Tibial nerve (tissue), 4 donors: ENCODE measurements at regions not wholly inside any gene's neighbourhood (a gene's known extent, or its start where the extent isn't known, plus 50 kb on each side); places are given as distances from the start of the nearest gene placed in this dataset.

ENCODE experiments used
- DNase-seq, 2 donors: peaks; one replicate each; pipeline ENCODE4 v3.0.0-alpha.2; 2019; ENCODE audit warnings: low spot score in 2 of 2
- H3K27ac ChIP-seq, 4 donors: fragments of 200-600 bp; sonication (generic) in 3 of 4; one replicate each; pipeline ENCODE4 v1.5.1; 2017 to 2019; ENCODE audit warnings: mild to moderate bottlenecking in 1 of 4
- H3K27me3 ChIP-seq, 2 donors: fragments of 200-600 bp; sonication (generic) in 1 of 2; one replicate each; pipeline versions ENCODE4 v1.5.1 to v1.6.0; 2017 to 2019
- H3K36me3 ChIP-seq, 3 donors: fragments of 200-600 bp; sonication (generic); one replicate each; pipeline ENCODE4 v1.5.1; 2018 to 2019
- H3K4me1 ChIP-seq, 4 donors: fragments of 200-600 bp; sonication (generic) in 3 of 4; one replicate each; pipeline ENCODE4 v1.5.1; 2017 to 2019
- H3K4me3 ChIP-seq, 4 donors: fragments of 200-600 bp; sonication (generic) in 3 of 4; one replicate each; pipeline ENCODE4 v1.5.1; 2017 to 2019; ENCODE audit warnings: mild to moderate bottlenecking in 1 of 4, moderate library complexity in 1 of 4
- H3K9me3 ChIP-seq, 4 donors: fragments of 200-600 bp; sonication (generic) in 3 of 4; one replicate each; pipeline ENCODE4 v1.5.1; 2017 to 2019
- CTCF ChIP-seq, 5 experiments: fragments of 200-600 bp in 3 of 5; fragments of 450-650 bp in 2 of 5; sonication (generic) in 3 of 5; IDR thresholded peaks; one replicate each; pipeline ENCODE4 v1.5.1; 2016 to 2019; ENCODE audit warnings: antibody characterized with exemption in 5 of 5, mild to moderate bottlenecking in 3 of 5, moderate library complexity in 2 of 5
- EP300 ChIP-seq, 2 donors: sonication (generic); formaldehyde crosslinking; IDR thresholded peaks; one replicate each; pipeline ENCODE4 v1.6.1; 2017; ENCODE audit warnings: antibody characterized with exemption in 2 of 2, mild to moderate bottlenecking in 1 of 2
- POLR2A ChIP-seq, 2 donors: fragments of 450-650 bp; IDR thresholded peaks; one replicate each; pipeline ENCODE4 v1.6.1; 2017; ENCODE audit warnings: antibody characterized with exemption in 2 of 2, mild to moderate bottlenecking in 2 of 2, moderate library complexity in 2 of 2
- whole genome bisulfite sequencing, 2 donors: methylation state at CpG; one replicate each; pipeline ENCODE4 v1.1.5; 2018; 5-methylcytosine and 5-hydroxymethylcytosine counted together

DNA sequence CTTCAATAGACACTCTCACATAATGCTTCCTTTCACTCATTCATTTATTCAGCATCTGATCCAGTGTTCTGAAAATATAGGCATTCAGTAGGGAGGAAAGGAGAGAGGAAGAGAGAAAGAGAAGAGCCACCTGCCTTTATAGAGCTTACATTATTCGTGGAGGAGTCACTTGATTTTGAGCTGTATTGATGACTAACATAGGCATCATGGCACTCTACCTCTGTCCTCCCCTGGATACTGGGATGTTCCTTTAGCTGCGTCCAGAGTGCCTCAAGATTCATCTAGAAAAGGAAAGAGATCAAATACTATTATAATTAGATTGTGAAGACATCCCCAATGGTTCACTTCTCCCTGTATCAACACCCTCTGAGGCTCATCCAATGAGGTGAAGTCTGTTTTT lies 345.1 kb downstream of the SPATA31D1 start:
- WGBS, 2 donors = 91 to 94% methylated on average over 2 of the region's 2 CpGs
- no peaks in the 10 kb centered on the region for H3K27me3 ChIP-seq
- H3K9me3 ChIP-seq = no peaks in the 10 kb centered on the region
- no peak for DNase-seq
- no peak overlapping the region for H3K27ac ChIP-seq
- TF ChIP-seq CTCF (IDR thresholded peaks at IDR 0.05) (no peak), POLR2A (IDR thresholded peaks at IDR 0.05) (no peak), EP300 (IDR thresholded peaks at IDR 0.05) (no peak)
- no peak overlapping the region for H3K4me3 ChIP-seq
- H3K4me1 ChIP-seq = no peaks in the 10 kb centered on the region
- H3K36me3 ChIP-seq = no peaks in the 10 kb centered on the region

DNA sequence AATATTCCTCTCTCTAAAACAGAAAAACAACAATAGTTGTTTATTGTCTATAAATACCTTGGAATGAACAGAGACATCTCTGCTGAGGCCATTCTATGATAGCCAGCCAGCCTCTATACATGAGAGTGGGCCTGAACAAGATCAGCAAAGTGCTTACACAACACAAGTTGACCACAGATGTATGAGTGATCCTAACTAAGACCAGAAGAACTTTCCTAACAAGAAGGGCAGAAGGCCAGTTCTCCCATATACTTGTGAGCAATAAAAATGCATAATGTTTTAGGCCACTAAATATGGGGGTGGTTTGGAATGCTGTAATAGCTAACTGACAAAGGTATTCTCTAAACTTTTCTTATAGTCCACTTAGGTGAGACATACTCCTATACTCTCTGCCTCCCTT lies 345.7 kb downstream of the SPATA31D1 start:
- Histone ChIP-seq H3K9me3 (no peaks in the 10 kb centered on the region), H3K4me3 (no peak overlapping the region), H3K36me3 (no peaks in the 10 kb centered on the region), H3K4me1 (no peaks in the 10 kb centered on the region), H3K27ac (no peak overlapping the region), H3K27me3 (no peaks in the 10 kb centered on the region)
- no peak for DNase-seq
- TF ChIP-seq POLR2A (IDR thresholded peaks at IDR 0.05) = no peak
- no peak for TF ChIP-seq CTCF (IDR thresholded peaks at IDR 0.05)
- TF ChIP-seq EP300 (IDR thresholded peaks at IDR 0.05) = no peak

- Histone ChIP-seq H3K4me1 (no peaks in the 10 kb centered on the region), H3K9me3 (no peaks in the 10 kb centered on the region), H3K36me3 (no peaks in the 10 kb centered on the region), H3K27me3 (no peaks in the 10 kb centered on the region), H3K27ac (no peak overlapping the region), H3K4me3 (no peak overlapping the region)
- no peak for DNase-seq
- TF ChIP-seq POLR2A (IDR thresholded peaks at IDR 0.05) = no peak
- TF ChIP-seq EP300 (IDR thresholded peaks at IDR 0.05) = no peak
- no peak for TF ChIP-seq CTCF (IDR thresholded peaks at IDR 0.05)
These were observed 348.8 kb downstream of the SPATA31D1 start for GRCh38 chr9:82337351-82337750.

DNA sequence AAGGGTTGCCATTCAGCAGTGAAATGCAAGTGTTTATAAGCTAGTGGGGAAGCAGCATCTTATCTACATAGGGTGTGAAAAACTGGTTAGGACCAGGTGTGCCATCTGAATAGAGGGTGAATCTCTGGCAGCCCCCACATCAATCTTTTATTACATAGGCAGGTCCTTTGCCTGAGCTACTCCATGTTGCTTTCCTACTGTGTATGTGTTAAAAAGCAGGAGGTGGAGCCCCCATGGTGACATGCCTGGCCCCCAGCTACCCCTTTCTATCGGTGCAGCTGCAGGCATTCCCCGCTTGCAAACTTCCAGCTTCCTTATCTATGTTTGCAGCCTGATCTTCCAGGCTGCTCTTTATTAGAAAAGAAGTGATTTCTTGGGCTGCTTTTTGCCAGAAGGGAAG lies 353.5 kb downstream of the SPATA31D1 start:
- WGBS, 2 donors = 69 to 73% methylated on average over 2 of the region's 2 CpGs
- no peaks in the 10 kb centered on the region for H3K27me3 ChIP-seq

GRCh38 chr9:82346040-82346439 lies 357.5 kb downstream of the SPATA31D1 start:
- WGBS, 2 donors = 77 to 89% methylated on average over 2 of the region's 2 CpGs
- no peak for DNase-seq
- Histone ChIP-seq H3K4me1 (no peaks in the 10 kb centered on the region), H3K9me3 (peaks cover 0 to 28% (median 2%) of the 10 kb centered on the region in 4 donors), H3K36me3 (no peaks in the 10 kb centered on the region), H3K27me3 (no peaks in the 10 kb centered on the region), H3K4me3 (no peak overlapping the region), H3K27ac (no peak overlapping the region)
- TF ChIP-seq EP300 (IDR thresholded peaks at IDR 0.05) (no peak), POLR2A (IDR thresholded peaks at IDR 0.05) (no peak), CTCF (IDR thresholded peaks at IDR 0.05) (no peak)

More for the DNA sequence above, 353.5 kb downstream of the SPATA31D1 start:
- H3K9me3 ChIP-seq = peaks cover 0 to 18% (median 0%) of the 10 kb centered on the region in 4 donors
- DNase-seq = no peak
- no peaks in the 10 kb centered on the region for H3K36me3 ChIP-seq
- TF ChIP-seq POLR2A (IDR thresholded peaks at IDR 0.05) = no peak
- no peak for TF ChIP-seq EP300 (IDR thresholded peaks at IDR 0.05)
- no peak for TF ChIP-seq CTCF (IDR thresholded peaks at IDR 0.05)
- no peaks in the 10 kb centered on the region for H3K4me1 ChIP-seq
- H3K4me3 ChIP-seq = no peak overlapping the region
- H3K27ac ChIP-seq = no peak overlapping the region
